ENCODE measurements at regions not wholly inside any gene's neighbourhood (a gene's known extent, or its start where the extent isn't known, plus 50 kb on each side); places are given as distances from the start of the nearest gene placed in this dataset.
"Not testable (repeated sequence)": the region's sequence is repeated elsewhere in the genome, so short reads cannot be mapped to it uniquely, and the experiment has no call there.

DNA sequence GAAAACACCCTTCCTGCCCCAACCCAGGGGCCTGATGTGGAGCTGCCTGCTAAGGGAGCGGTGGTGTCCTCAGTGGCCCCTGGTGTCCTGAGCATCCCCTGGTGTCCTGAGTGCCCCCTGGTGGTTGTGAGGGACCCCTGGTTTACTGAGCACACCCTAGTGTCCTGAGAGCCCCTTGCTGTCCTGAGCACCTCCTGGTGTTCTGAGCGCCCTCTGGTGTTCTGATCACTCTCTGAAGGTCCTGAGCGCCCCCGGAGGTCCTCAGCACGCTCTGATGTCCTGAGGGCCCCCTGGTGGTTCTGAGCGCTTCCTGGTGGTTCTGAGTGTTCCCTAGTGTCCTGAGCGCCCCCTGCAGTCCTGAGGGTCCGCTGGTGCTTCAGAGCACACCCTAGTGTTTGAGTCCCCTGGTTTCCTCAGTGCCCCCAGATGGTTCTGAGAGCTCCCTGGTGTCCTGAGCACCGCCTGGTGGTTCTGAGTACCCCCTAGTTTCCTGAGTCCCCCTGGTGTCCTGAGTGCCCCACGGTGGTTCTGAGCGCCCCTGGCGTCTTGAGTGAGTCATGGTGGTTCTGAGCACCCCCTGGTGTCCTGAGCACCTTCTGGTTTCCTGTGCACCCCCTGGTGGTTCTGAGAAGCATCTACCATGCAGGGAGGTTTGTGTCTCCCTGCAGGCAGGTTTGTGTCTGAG lies 1004.2 kb downstream of the TMEM121 start:
- DNase-seq, result peak; percentile 34

- DNase-seq, result not testable (repeated sequence)
Observed at GRCh38 chr14:106537597-106537996, 1011.2 kb downstream of the TMEM121 start.

DNA sequence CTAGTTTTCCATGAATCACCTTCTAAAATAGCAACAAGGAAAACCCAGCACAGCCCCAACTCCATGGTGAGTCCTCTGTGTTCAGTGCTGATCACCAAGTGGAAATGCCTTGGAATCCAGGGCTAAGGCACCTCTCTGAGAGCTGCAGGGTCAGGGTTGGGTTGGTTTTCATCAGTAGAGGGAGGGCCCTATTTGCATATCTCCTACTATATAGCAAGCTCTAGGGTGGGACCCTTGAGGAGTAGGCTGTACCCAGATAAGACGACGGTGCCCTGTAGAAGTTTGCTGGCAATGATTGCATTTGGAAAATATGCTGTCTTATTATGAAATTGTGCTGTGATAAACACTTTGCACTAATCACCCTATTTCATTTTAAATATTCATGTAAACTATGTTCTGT lies 1011.8 kb downstream of the TMEM121 start:
- no peak for DNase-seq

GRCh38 chr14:106547735-106548434 lies 1021.5 kb downstream of the TMEM121 start:
- DNase-seq, result no peak

DNA sequence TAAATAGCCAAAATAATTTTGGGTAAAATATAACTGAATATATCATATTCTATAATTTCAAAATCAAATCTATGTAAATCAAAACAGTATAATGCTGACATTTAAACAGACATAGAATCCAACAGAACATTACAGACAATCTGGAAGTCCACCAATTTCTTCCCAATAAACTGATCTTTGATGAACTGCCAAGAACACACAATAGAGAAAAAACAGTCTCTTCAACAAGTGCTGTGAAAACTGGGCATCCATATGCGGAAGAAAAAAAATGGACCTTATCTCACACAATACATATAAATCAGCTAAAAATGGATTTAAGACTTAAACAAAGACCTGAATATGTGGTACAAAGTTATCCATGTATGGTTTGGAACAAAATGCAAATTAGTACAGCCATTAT lies 1022.7 kb downstream of the TMEM121 start:
- DNase-seq, result no peak

DNA sequence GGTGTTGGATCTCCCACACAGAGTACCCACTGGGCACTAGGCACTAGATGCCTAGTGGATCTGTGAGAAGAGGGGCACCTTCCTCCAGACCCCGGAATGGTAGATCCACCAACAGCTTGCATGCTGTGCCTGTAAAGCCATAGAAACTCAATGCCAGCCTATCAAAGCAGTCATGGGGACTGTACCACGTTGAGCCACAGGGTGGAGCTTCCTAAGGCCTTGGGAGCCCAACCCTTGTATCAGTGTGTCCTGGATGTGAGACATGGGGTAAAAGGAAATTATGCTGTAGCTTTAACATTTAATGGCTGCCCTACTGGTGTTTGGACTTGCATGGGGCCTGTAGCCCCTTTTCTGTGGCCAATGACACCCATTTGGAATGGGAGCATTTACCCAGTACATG lies 1024.9 kb downstream of the TMEM121 start:
- DNase-seq, result no peak

DNA sequence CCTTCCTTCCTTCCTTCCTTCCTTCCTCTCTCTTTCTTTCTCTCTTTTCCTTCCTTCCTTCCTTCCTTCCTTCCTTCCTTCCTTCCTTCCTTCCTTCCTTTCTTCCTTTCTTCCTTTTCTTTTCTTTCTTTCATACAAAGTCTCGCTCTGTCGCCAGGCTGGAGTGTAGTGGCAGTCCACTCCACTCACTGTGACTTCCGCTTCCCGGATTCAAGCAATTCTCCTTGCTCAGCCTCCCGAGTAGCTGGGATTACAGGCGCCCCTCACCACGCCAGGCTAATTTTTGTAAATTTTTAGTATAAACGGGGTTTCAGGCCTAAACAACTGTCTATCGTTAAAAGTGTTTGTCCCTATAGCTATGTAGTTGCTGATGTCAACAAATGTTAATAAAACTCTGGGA lies 1029.8 kb downstream of the TMEM121 start:
- DNase-seq, result not testable (repeated sequence)

- peak; percentile 81 for DNase-seq
Observed at GRCh38 chr14:106556665-106557289, 1030.4 kb downstream of the TMEM121 start.

- no peak for DNase-seq
Observed at GRCh38 chr14:106562451-106562850, 1036.1 kb downstream of the TMEM121 start.

GRCh38 chr14:106564058-106564643 lies 1037.8 kb downstream of the TMEM121 start:
- peak; percentile 65 for DNase-seq

- DNase-seq, result no peak
Observed at GRCh38 chr14:106578481-106578880, 1052.1 kb downstream of the TMEM121 start.

DNA sequence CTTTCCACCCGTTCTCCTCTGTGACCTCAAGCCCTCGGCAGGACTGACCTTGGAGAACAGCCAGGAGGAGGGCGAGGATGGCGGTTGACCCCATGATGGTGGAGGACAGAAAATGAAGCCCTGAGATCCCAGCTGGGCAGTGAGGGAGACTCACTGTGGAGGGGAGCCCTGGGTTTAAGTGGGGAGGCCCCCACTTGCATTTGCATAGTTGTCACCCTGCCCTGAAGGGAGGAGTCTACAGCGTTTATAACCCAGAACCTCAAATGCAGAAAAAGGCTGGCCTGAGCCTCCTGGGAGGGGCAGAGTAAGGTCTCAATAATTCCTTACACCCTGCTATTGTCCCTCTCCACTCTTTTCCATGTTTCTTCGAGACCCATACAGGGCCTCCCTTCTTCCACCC lies 1052.7 kb downstream of the TMEM121 start:
- no peak for DNase-seq

- DNase-seq, result no peak
Observed at GRCh38 chr14:106585692-106586091, 1059.3 kb downstream of the TMEM121 start.

DNA sequence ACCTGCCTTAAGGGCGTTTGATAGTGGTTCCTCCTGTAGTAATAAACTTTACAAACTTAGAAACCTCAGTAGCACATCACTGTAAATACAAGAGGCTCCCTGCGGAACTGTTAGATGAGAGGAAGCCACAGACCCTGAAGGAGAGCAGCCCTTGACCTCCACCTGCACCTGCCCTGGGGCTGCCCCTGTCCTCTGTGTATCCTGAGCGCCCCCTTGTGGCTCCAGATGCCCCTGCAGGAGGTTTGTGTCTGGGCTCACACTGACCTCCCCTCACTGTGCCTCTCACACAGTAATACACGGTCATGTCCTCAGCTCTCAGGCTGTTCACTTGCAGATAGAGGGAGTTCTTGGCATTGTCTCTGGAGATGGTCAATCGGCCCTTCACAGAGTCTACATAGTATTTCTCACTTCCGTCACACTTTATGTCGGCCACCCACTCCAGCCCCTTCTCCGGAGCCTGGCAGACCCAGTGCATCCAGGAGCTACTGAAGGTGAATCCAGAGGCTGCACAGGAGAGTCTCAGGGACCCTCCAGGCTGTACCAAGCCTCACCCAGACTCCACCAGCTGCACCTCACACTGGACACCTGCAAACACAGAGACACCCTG lies 1059.8 kb downstream of the TMEM121 start:
- peak; percentile 64 for DNase-seq

DNA sequence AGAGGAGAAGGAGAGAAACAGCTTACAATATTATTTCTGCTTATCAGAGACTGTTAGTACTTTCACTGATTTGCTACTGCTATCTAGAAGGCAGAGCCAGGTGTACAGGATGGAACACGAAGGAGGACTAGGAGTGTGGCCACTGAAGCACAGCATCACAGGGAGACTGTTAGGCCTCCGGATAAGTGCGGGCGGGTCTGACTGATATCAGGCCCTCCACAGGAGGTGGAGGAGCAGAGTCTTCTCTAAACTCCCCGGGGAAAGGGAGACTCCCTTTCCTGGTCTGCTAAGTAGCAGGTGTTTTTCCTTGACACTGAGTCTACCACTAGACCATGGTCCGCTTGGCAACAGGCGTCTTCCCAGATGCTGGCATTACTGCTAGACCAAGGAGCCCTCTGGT lies 1065.2 kb downstream of the TMEM121 start:
- not testable (repeated sequence) for DNase-seq

- DNase-seq, result peak; percentile 78
Observed at GRCh38 chr14:106592115-106592852, 1065.9 kb downstream of the TMEM121 start.

- DNase-seq, result no peak
Observed at GRCh38 chr14:106599209-106599608, 1072.8 kb downstream of the TMEM121 start.

GRCh38 chr14:106605548-106606448 lies 1079.4 kb downstream of the TMEM121 start:
- peak; percentile 83 for DNase-seq

- DNase-seq, result no peak
Observed at GRCh38 chr14:106606936-106607335, 1080.6 kb downstream of the TMEM121 start.

DNA sequence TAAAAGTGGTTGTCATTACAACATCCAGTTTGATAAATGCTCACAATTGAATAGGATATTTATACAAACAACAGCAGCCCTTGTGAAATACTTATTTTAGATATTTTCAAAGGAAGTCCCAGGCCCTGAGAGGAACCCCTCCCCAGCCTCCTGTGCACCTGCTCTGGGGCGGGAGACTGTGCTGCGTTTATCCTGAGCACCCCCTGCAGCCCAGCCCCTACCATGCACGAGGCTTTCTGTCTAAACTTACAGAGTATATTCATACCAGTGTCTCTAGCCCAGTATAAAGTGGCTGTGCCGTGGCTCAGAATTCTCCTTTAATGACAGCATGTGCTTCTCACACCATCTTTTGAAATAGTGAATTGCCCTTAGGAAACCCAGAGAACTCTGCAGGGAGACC lies 1084.3 kb downstream of the TMEM121 start:
- DNase-seq, result no peak

- DNase-seq, result no peak
Observed at GRCh38 chr14:106613256-106613655, 1086.9 kb downstream of the TMEM121 start.
